ENCODE measurements at regions not wholly inside any gene's neighbourhood (a gene's known extent, or its start where the extent isn't known, plus 50 kb on each side); places are given as distances from the start of the nearest gene placed in this dataset.

DNA sequence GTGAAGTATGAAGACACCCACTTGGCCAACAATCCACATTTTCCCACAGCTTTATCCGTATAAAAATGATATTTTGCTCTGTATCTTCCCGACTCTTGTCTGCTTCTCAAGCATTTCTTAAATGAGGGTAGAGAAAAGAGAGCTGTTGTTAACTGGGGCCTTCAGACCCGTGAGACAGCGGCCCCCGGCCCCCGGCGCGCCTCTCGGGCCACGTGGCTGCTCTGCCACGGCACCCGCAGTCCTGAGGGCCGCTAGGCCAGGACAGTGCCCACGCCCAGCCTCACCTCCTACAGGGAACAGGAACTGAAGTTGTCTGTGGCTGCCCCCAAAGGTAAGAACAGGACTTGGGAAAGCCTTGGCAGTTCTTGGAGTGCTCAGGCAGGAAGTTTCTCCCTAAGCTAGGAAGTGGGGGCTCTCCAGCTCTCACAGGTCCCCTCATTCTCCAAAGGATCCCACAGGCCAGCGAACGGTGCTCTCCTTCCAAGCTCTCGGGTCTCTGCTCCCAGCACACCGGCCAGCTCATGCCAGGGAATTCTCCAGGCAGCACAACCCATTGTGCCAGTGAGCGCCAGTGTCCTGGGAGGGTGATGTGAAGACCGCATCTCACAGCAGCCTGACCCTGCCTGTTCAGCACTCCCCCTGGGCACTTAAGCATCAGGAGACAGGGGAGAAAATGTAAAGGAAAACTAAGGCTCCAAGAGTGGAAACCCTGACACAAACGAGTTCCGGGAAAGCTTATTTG, 230.3 kb upstream of the PFKP start:
- Histone ChIP-seq H3K36me3 (no peaks in the 10 kb centered on the region), H3K27me3 (ENCODE audit: low read depth) (peaks cover 84% of the 10 kb centered on the region), H3K27ac (replicated peaks) (no peak overlapping the region), H3K9me3 (replicated peaks) (no peaks in the 10 kb centered on the region), H3K4me3 (no peak overlapping the region), H3K4me1 (no peaks in the 10 kb centered on the region)
- TF ChIP-seq, protein P1, sequence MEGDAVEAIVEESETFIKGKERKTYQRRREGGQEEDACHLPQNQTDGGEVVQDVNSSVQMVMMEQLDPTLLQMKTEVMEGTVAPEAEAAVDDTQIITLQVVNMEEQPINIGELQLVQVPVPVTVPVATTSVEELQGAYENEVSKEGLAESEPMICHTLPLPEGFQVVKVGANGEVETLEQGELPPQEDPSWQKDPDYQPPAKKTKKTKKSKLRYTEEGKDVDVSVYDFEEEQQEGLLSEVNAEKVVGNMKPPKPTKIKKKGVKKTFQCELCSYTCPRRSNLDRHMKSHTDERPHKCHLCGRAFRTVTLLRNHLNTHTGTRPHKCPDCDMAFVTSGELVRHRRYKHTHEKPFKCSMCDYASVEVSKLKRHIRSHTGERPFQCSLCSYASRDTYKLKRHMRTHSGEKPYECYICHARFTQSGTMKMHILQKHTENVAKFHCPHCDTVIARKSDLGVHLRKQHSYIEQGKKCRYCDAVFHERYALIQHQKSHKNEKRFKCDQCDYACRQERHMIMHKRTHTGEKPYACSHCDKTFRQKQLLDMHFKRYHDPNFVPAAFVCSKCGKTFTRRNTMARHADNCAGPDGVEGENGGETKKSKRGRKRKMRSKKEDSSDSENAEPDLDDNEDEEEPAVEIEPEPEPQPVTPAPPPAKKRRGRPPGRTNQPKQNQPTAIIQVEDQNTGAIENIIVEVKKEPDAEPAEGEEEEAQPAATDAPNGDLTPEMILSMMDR (IDR thresholded peaks at IDR 0.05; ENCODE audit: borderline replicate concordance) = no peak
- DNase-seq = no peak
- intact Hi-C loops (cut with micrococcal nuclease) = no loop called here

DNA sequence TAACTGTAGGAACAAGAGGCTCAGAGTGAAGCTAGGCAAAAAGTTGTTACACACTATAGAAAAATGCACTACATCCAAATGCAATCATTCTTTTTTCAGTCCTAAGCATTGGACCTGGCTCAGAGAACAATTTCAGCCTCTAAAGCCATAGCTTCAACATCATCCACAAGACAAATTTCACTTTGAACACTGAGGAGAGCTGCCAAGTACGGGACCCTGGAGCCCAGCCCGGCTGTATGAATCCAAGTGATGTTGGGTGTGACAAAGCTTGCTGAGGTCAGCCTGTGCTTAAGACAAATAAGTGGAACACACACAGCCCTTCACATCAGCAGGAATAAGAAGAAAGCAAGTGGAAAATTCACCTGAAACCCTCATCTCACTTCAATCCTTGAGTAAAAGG, 233.1 kb upstream of the PFKP start:
- H3K36me3 ChIP-seq = no peaks in the 10 kb centered on the region
- intact Hi-C loops (cut with micrococcal nuclease) = no loop called here

DNA sequence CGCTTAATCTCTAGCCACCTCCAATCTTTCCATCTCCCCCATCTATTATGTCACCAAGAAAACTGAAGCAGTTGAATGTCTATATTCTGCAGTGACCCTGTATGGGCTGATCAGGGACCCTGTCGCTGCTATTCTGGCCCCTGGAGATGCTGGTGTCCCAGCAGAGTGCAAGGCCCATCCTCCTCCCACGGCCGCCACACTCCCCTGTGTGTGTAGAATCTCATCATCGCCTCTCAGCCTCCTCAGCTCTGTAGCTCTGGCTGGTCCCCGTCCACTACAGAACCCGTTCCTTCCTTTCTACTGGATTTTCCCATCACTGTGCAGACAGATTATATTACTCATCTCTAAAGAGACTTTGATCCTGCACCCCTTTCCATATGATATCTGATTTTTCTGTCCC, 235.8 kb upstream of the PFKP start:
- TF ChIP-seq, protein P1 (IDR thresholded peaks at IDR 0.05; ENCODE audit: borderline replicate concordance) = no peak
- Histone ChIP-seq H3K4me1 (no peaks in the 10 kb centered on the region), H3K36me3 (no peaks in the 10 kb centered on the region), H3K9me3 (replicated peaks) (peaks cover 9% of the 10 kb centered on the region), H3K4me3 (no peak overlapping the region), H3K27ac (replicated peaks) (no peak overlapping the region), H3K27me3 (ENCODE audit: low read depth) (peaks cover 79% of the 10 kb centered on the region)
- DNase-seq = no peak
- intact Hi-C loops (cut with micrococcal nuclease) = no loop called here

More for the DNA sequence above, 233.1 kb upstream of the PFKP start:
- Histone ChIP-seq H3K27ac (replicated peaks) (no peak overlapping the region), H3K4me3 (no peak overlapping the region), H3K27me3 (ENCODE audit: low read depth) (peaks cover 81% of the 10 kb centered on the region), H3K4me1 (no peaks in the 10 kb centered on the region), H3K9me3 (replicated peaks) (no peaks in the 10 kb centered on the region)
- TF ChIP-seq, protein P1 (IDR thresholded peaks at IDR 0.05; ENCODE audit: borderline replicate concordance) = no peak
- no peak for DNase-seq

DNA sequence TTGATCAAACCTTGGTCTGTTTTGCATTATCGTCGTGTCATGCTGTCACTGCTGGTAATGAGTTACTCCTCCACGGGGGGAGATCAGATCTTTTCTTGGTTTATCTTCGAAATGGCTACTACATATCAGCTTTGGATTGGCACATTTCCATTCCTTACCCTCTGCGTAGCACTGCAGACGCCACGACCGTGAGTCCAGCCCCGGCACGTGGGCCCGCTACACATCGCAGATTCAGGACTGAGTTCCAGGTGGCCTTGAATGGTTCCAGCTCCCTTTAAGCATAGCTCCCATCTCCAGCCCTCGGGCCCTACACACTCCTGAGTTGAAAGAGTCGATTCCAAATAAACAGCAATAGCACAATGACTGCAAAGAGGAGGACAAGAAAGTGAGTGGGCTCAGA, 238.6 kb upstream of the PFKP start:
- no peak overlapping the region for H3K27ac ChIP-seq (replicated peaks)
- intact Hi-C loops (cut with micrococcal nuclease) = no loop called here
- no peak overlapping the region for H3K4me3 ChIP-seq
- no peaks in the 10 kb centered on the region for H3K36me3 ChIP-seq
- TF ChIP-seq, protein P1 (IDR thresholded peaks at IDR 0.05; ENCODE audit: borderline replicate concordance) = no peak
- H3K9me3 ChIP-seq (replicated peaks) = peaks cover 11% of the 10 kb centered on the region
- no peak for DNase-seq
- no peaks in the 10 kb centered on the region for H3K4me1 ChIP-seq
- peaks cover 74% of the 10 kb centered on the region for H3K27me3 ChIP-seq (ENCODE audit: low read depth)

DNA sequence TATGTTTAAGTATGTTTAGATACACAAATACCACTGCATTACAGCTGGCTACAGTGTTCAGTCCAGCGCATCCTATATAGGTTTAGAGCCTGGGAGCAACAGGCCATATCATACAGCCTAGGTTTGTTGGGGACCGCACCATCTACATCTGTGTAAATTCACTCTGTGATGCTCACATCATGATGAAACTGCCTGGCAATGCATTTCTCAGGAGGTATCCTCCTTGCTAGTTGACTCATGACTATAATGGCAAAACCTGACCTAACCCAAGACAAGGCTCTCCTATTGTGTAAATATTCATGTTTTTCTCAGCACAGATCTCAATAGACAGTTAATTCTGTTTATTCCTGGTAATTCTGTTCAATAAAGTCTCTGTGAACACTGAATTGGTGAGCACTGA, 240.7 kb upstream of the PFKP start:
- intact Hi-C loops (cut with micrococcal nuclease) = no loop called here
- H3K9me3 ChIP-seq (replicated peaks) = peaks cover 11% of the 10 kb centered on the region
- DNase-seq = no peak
- H3K4me1 ChIP-seq = no peaks in the 10 kb centered on the region
- H3K4me3 ChIP-seq = no peak overlapping the region
- no peaks in the 10 kb centered on the region for H3K36me3 ChIP-seq
- peaks cover 61% of the 10 kb centered on the region for H3K27me3 ChIP-seq (ENCODE audit: low read depth)
- H3K27ac ChIP-seq (replicated peaks) = no peak overlapping the region
- TF ChIP-seq, protein P1 (IDR thresholded peaks at IDR 0.05; ENCODE audit: borderline replicate concordance) = no peak

Data from left ventricle myocardium inferior (tissue), 1 donor.